ENCODE measurements at regions not wholly inside any gene's neighbourhood (a gene's known extent, or its start where the extent isn't known, plus 50 kb on each side); places are given as distances from the start of the nearest gene placed in this dataset.

DNA sequence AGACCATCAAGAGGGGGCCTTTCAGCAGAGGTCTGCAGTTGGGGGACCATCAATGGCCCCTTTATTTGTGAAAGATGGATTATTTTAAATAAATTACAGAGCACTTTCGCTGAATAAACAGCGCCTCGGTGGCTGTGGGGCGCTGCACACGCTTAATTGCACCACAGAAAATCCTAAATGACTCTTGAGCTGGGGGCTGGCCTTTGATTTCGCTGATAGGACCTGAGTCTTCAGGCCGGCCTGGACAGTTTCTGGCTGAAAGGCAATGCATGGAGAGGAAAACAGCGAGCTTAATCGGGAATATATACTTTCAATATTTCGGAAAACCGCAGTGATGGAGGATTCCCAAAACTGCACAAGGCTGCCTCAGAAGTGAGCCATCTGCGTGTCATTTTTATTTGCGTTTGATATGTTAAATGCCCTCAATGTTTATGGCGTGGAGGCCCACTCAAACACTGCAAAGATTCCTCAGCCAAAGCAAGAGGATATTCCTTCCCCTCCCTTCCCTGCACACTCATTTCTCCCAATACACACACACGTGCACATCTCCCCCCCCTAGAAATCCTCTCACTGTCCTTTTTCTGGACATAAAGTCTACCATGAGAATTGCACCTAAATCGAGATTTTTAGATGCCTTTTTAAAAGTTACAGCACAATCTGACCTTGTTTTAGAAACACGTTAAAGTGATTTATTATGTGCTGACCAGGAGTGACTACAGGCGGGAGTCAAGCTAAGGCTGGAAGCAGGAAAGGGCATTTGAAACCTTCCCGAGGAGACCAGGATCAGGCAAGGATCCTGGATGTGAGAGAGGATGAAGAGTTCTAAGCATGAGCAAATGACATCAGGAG lies 340.7 kb downstream of the RAB28 start:
- TF ChIP-seq, protein P1, sequence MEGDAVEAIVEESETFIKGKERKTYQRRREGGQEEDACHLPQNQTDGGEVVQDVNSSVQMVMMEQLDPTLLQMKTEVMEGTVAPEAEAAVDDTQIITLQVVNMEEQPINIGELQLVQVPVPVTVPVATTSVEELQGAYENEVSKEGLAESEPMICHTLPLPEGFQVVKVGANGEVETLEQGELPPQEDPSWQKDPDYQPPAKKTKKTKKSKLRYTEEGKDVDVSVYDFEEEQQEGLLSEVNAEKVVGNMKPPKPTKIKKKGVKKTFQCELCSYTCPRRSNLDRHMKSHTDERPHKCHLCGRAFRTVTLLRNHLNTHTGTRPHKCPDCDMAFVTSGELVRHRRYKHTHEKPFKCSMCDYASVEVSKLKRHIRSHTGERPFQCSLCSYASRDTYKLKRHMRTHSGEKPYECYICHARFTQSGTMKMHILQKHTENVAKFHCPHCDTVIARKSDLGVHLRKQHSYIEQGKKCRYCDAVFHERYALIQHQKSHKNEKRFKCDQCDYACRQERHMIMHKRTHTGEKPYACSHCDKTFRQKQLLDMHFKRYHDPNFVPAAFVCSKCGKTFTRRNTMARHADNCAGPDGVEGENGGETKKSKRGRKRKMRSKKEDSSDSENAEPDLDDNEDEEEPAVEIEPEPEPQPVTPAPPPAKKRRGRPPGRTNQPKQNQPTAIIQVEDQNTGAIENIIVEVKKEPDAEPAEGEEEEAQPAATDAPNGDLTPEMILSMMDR (IDR thresholded peaks at IDR 0.05): no peak
- TF ChIP-seq POLR2AphosphoS5 (IDR thresholded peaks at IDR 0.05): peak in 2 of 4 donors; percentile 19
- TF ChIP-seq EP300 (IDR thresholded peaks at IDR 0.05): no peak
- TF ChIP-seq POLR2A (IDR thresholded peaks at IDR 0.05): no peak

Data from sigmoid colon (tissue), 4 donors.